PC-9 (cell line): ENCODE measurements at regions not wholly inside any gene's neighbourhood (a gene's known extent, or its start where the extent isn't known, plus 50 kb on each side); places are given as distances from the start of the nearest gene placed in this dataset.

Experiments used
- BruUV-seq: library from RNA; stranded (reverse); fragments of 400-500 nt; replicated peaks from 2 replicates; lab custom pipeline; 2021; lab: Mats Ljungman, UMichigan
- CTCF ChIA-PET: fragments of 300-600 bp; sonication (Branson Sonifier 250); formaldehyde crosslinking; loops from one replicate; lab custom pipeline; 2022; ENCODE audit warnings: antibody characterized with exemption; lab: Charles Lee
- POLR2A ChIA-PET: fragments of 300-600 bp; sonication (Branson Sonifier 250); formaldehyde crosslinking; loops from one replicate; lab custom pipeline; 2022; ENCODE audit warnings: antibody characterized with exemption; ENCODE audit not compliant: unreplicated experiment; lab: Charles Lee
- DNase-seq, 2 experiments: peaks; one replicate each; pipeline versions ENCODE4 v3.0.0 to v3.0.0-alpha.2; 2015 to 2022; ENCODE audit warnings: mixed read lengths in 1 of 2
- H2AFZ ChIP-seq: fragments of 200-600 bp; sonication (generic); 2 replicates; pipeline ENCODE4 v1.8.1; 2017; ENCODE audit warnings: antibody characterized with exemption
- H3F3A ChIP-seq: fragments of 200-600 bp; sonication (generic); 2 replicates; pipeline ENCODE4 v1.8.1; 2017; ENCODE audit warnings: antibody characterized with exemption, mild to moderate bottlenecking, low read depth; ENCODE audit not compliant: insufficient read depth
- H3K27ac ChIP-seq: fragments of 200-600 bp; sonication (generic); 2 replicates; pipeline ENCODE4 v1.6.1; 2016; ENCODE audit warnings: mixed run types
- H3K27me3 ChIP-seq: fragments of 200-600 bp; sonication (generic); 2 replicates; pipeline ENCODE4 v1.6.1; 2016; ENCODE audit warnings: low read depth, mixed run types; ENCODE audit not compliant: insufficient read depth
- H3K36me3 ChIP-seq: fragments of 200-600 bp; sonication (generic); 2 replicates; pipeline ENCODE4 v1.6.1; 2016; ENCODE audit warnings: low read depth, mixed run types
- H3K4me1 ChIP-seq: fragments of 200-600 bp; sonication (generic); replicated peaks from 2 replicates; pipeline ENCODE4 v1.6.1; 2016; ENCODE audit warnings: mixed run types; ENCODE audit not compliant: insufficient read depth
- H3K4me2 ChIP-seq: fragments of 200-600 bp; sonication (generic); 2 replicates; pipeline ENCODE4 v1.6.1; 2017; ENCODE audit warnings: mixed run types
- H3K4me3 ChIP-seq: fragments of 200-600 bp; sonication (generic); 2 replicates; pipeline ENCODE4 v1.6.1; 2016; ENCODE audit warnings: mixed run types
- H3K79me2 ChIP-seq: fragments of 200-600 bp; sonication (generic); 2 replicates; pipeline ENCODE4 v1.6.1; 2017; ENCODE audit warnings: low read depth, mixed run types
- H3K9me2 ChIP-seq: fragments of 200-600 bp; sonication (generic); 2 replicates; pipeline ENCODE4 v1.8.1; 2017; ENCODE audit warnings: mild to moderate bottlenecking; ENCODE audit not compliant: insufficient read depth
- H3K9me3 ChIP-seq: fragments of 200-600 bp; sonication (generic); 2 replicates; pipeline ENCODE4 v1.8.1; 2016; ENCODE audit warnings: low read depth; ENCODE audit not compliant: insufficient read depth
- H4K20me1 ChIP-seq: fragments of 200-600 bp; sonication (generic); 2 replicates; pipeline ENCODE4 v1.8.1; 2017; ENCODE audit not compliant: insufficient read depth
- EZH2 ChIP-seq: fragments of 200-600 bp; sonication (generic); IDR thresholded peaks from 2 replicates; pipeline ENCODE4 v1.8.0; 2017; ENCODE audit warnings: antibody characterized with exemption, low read depth
- intact Hi-C: fragments of 100-400 bp; cut with micrococcal nuclease; formaldehyde crosslinking; loops from one replicate; pipeline ENCODE4 v1.10.0; 2022; ENCODE audit not compliant: unreplicated experiment
- TF ChIP-seq, protein P1 (sequence below): fragments of 200-600 bp; sonication (generic); conservative IDR thresholded peaks from 2 replicates; pipeline ENCODE4 v1.6.1; 2017; ENCODE audit warnings: mixed run types, antibody characterized with exemption, mild to moderate bottlenecking, moderate library complexity

DNA sequence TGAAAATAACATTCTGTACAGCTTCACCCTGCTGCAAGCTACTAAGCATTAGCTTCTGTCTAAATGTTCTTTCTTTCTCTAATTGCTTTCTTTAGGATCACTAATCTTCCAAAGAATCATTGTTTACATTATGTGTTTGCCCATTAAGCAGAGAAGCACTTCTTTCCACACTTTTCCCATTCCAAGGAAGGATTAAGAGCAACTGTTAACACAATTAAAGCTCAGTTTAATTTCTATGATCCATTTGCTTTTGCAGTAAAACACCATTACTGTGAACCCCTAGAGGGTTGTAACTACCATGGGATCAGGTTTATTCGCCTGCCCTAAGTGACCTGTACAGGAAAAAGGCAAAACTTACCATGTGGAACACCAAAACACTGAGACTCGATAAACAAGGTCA is 125.8 kb upstream of the ZNF385D start:
- H3K4me2 ChIP-seq: no peak overlapping the region
- H2AFZ ChIP-seq: no peak overlapping the region
- no peaks in the 10 kb centered on the region for H3K9me2 ChIP-seq
- no peaks in the 10 kb centered on the region for H3K36me3 ChIP-seq
- POLR2A ChIA-PET: no interaction called here
- intact Hi-C loops: no loop called here
- TF ChIP-seq, protein P1, sequence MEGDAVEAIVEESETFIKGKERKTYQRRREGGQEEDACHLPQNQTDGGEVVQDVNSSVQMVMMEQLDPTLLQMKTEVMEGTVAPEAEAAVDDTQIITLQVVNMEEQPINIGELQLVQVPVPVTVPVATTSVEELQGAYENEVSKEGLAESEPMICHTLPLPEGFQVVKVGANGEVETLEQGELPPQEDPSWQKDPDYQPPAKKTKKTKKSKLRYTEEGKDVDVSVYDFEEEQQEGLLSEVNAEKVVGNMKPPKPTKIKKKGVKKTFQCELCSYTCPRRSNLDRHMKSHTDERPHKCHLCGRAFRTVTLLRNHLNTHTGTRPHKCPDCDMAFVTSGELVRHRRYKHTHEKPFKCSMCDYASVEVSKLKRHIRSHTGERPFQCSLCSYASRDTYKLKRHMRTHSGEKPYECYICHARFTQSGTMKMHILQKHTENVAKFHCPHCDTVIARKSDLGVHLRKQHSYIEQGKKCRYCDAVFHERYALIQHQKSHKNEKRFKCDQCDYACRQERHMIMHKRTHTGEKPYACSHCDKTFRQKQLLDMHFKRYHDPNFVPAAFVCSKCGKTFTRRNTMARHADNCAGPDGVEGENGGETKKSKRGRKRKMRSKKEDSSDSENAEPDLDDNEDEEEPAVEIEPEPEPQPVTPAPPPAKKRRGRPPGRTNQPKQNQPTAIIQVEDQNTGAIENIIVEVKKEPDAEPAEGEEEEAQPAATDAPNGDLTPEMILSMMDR: no peak
- no peak for TF ChIP-seq EZH2
- no peak overlapping the region for H3K27ac ChIP-seq
- no peaks in the 10 kb centered on the region for H3F3A ChIP-seq
- no peak for DNase-seq
- H3K4me3 ChIP-seq: no peak overlapping the region
- H3K4me1 ChIP-seq: no peaks in the 10 kb centered on the region
- H3K9me3 ChIP-seq: no peaks in the 10 kb centered on the region
- no peaks in the 10 kb centered on the region for H3K79me2 ChIP-seq
- no peaks in the 10 kb centered on the region for H4K20me1 ChIP-seq
- BruUV-seq: no TSS peak
- CTCF ChIA-PET: no interaction called here
- H3K27me3 ChIP-seq: no peaks in the 10 kb centered on the region

DNA sequence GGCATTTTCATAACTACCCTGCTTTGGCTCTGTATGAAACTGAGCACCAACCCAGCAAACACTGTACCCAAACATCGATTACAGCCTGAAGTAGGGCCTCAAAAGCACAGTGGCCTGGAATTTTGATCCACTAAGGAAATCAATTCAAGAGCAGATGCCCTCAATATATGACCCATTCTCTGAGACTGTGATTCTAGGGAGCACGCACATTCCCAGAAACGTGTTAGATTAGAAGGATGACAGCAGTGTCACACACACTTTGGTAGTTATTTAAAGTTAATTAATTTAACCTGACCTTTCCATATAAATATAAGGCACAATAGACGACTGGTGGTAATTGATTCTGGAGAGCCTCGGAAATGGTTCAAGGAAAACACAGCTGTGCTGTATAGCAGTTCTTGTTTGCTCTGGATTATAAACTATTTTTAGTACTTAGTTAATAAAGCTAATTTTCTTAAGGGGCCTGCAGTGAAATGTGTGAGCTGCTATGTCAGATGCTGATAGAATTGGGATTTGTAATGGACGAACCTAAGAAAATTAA is 126.3 kb upstream of the ZNF385D start:
- POLR2A ChIA-PET: no interaction called here
- no peak for TF ChIP-seq EZH2
- TF ChIP-seq, protein P1: no peak
- CTCF ChIA-PET: no interaction called here

DNA sequence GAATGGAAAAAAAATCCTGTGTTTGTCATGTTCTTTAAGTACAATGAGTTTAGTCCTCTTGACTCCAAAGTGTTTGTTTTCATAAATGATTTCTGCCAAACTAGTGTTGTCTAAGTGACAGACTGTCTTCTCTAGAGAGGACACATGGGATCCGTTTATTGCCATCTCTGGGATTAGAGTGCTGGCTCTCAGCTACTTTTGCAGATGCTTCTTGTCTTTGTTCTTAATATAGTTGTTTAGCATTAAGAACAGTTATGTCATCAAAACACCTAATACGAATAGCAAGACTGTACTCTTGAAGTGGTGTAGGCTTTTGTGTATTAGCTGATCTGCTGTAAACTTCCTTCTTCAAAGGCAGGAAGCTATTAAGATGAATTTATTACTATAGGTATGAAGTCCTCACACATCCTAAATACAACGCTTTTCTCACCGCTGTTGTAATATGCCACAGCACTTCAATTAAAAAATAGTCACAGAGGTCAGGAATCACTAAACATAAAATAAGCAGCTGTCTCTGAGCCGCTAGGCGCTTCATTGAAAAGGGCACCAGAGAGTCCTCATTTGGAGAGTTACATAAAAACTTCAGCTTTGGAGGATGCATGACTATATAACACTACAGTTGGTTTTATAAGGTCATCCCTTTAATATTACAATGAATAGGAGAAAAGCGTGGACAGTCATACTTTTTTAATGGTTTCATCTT is 128.3 kb upstream of the ZNF385D start:
- intact Hi-C loops: no loop called here
- Histone ChIP-seq H3K4me1 (no peaks in the 10 kb centered on the region), H4K20me1 (no peaks in the 10 kb centered on the region), H3K27me3 (no peaks in the 10 kb centered on the region), H3K79me2 (no peaks in the 10 kb centered on the region), H3K9me2 (no peaks in the 10 kb centered on the region), H3K27ac (no peak overlapping the region), H2AFZ (no peak overlapping the region), H3K4me3 (no peak overlapping the region), H3F3A (no peaks in the 10 kb centered on the region), H3K9me3 (no peaks in the 10 kb centered on the region; the same call in 1 of the 2 replicates), H3K36me3 (no peaks in the 10 kb centered on the region), H3K4me2 (no peak overlapping the region)
- ChIA-PET POLR2A (no interaction called here), CTCF (no interaction called here)
- BruUV-seq: no TSS peak
- no peak for TF ChIP-seq EZH2
- TF ChIP-seq, protein P1: no peak
- no peak for DNase-seq

More for the DNA sequence above, 126.3 kb upstream of the ZNF385D start:
- Histone ChIP-seq H3K4me2 (no peak overlapping the region), H3K4me3 (no peak overlapping the region), H2AFZ (no peak overlapping the region), H3K27ac (no peak overlapping the region), H3K9me2 (no peaks in the 10 kb centered on the region), H4K20me1 (no peaks in the 10 kb centered on the region), H3K4me1 (no peaks in the 10 kb centered on the region), H3K9me3 (no peaks in the 10 kb centered on the region), H3K36me3 (no peaks in the 10 kb centered on the region), H3F3A (no peaks in the 10 kb centered on the region), H3K27me3 (no peaks in the 10 kb centered on the region), H3K79me2 (no peaks in the 10 kb centered on the region)
- intact Hi-C loops: no loop called here
- no TSS peak for BruUV-seq
- DNase-seq: no peak
